ENCODE measurements at regions not wholly inside any gene's neighbourhood (a gene's known extent, or its start where the extent isn't known, plus 50 kb on each side); places are given as distances from the start of the nearest gene placed in this dataset.

GRCh38 chrX:155695419-155695818 is 82.7 kb upstream of the TMLHE start:
- Histone ChIP-seq H3K79me1 (ENCODE audit: insufficient read depth, low read depth, low read length, poor library complexity, severe bottlenecking) (no peaks in the 10 kb centered on the region), H2BK120ac (ENCODE audit: low read depth, low read length, poor library complexity, severe bottlenecking) (no peak overlapping the region), H4K20me1 (ENCODE audit: control insufficient read depth, insufficient read depth, insufficient read length) (no peaks in the 10 kb centered on the region), H2BK12ac (ENCODE audit: insufficient read length, low read depth, low read length) (no peak overlapping the region), H3K9ac (ENCODE audit: extremely low read depth, insufficient read length, low read length) (no peak overlapping the region), H4K91ac (ENCODE audit: insufficient read length, low read depth, low read length) (no peak overlapping the region), H2BK5ac (ENCODE audit: insufficient read length, low read length) (no peak overlapping the region), H3K4ac (ENCODE audit: low read depth, low read length) (no peak overlapping the region), H3K56ac (ENCODE audit: insufficient read length, low read depth, low read length) (no peak overlapping the region), H3K9me3 (ENCODE audit: control insufficient read depth, low read depth, low read length) (peaks cover 10% of the 10 kb centered on the region), H3K14ac (ENCODE audit: insufficient read depth, low read length) (no peak overlapping the region), H3T11ph (ENCODE audit: low read length) (no peak overlapping the region), H4K8ac (replicated peaks; ENCODE audit: insufficient read length, low read depth, low read length) (no peak overlapping the region), H3K4me1 (ENCODE audit: insufficient read depth, low read length) (no peaks in the 10 kb centered on the region), H3K27me3 (ENCODE audit: insufficient read depth, low read length) (no peaks in the 10 kb centered on the region), H2AK5ac (ENCODE audit: insufficient read length, low read length) (no peak overlapping the region), H3K4me2 (ENCODE audit: insufficient read depth, insufficient read length, low read length) (no peak overlapping the region), H3K79me2 (ENCODE audit: insufficient read depth, low read length) (no peaks in the 10 kb centered on the region), H4K5ac (ENCODE audit: insufficient read length, low read depth, low read length) (no peak overlapping the region), H3K18ac (ENCODE audit: insufficient read length, low read depth, low read length) (no peak overlapping the region), H2AFZ (ENCODE audit: low read length) (no peak overlapping the region), H2BK20ac (ENCODE audit: low read depth, low read length, poor library complexity, severe bottlenecking) (no peak overlapping the region), H3K27ac (ENCODE audit: insufficient read length, low read depth, low read length) (no peak overlapping the region), H2BK15ac (ENCODE audit: low read depth, low read length) (no peak overlapping the region), H3K23ac (ENCODE audit: insufficient read length, low read depth, low read length) (no peak overlapping the region), H3K23me2 (ENCODE audit: insufficient read length, low read depth, low read length, poor library complexity, severe bottlenecking) (no peaks in the 10 kb centered on the region)
- Mint-ChIP-seq H3K27me3 (ENCODE audit: low read depth) (no peaks in the 10 kb centered on the region), H3K4me1 (no peaks in the 10 kb centered on the region), H3K36me3 (ENCODE audit: insufficient read depth in 1 of 3, low read depth in 3 of 3) (peaks cover 0 to 3% (median 0%) of the 10 kb centered on the region in 3 experiments; a peak in 2 of 7 replicates), H3K9me3 (peaks cover 58 to 63% of the 10 kb centered on the region in 2 experiments), H3K4me3 (no peak overlapping the region), H3K27ac (no peak overlapping the region)
- TF ChIP-seq CTCF (conservative IDR thresholded peaks at IDR 0.05): no peak
- no peak for DNase-seq
- WGBS (ENCODE audit: extremely low coverage, insufficient read length, low lambda C conversion rate): no CpG with 5 or more reads among the region's 1 CpG

Measured in H9 (cell line).